ENCODE measurements at regions not wholly inside any gene's neighbourhood (a gene's known extent, or its start where the extent isn't known, plus 50 kb on each side); places are given as distances from the start of the nearest gene placed in this dataset.

GRCh38 chr21:15409031-15409430, 320.8 kb upstream of the USP25 start:
- ChIA-PET POLR2A (no interaction called here), CTCF (no interaction called here)
- no peak overlapping the region for H3K27ac ChIP-seq (ENCODE audit: extremely low read depth, low read depth, low read length)
- TF ChIP-seq ZNF26 (tag by site-specific recombination; IDR thresholded peaks at IDR 0.05) (no peak), ZNF19 (tag by site-specific recombination; IDR thresholded peaks at IDR 0.05; ENCODE audit: low read depth) (no peak), GLIS2 (tag by site-specific recombination; IDR thresholded peaks at IDR 0.05) (no peak), WT1 (tag by site-specific recombination; IDR thresholded peaks at IDR 0.05) (no peak), SCRT1 (tag by site-specific recombination; IDR thresholded peaks at IDR 0.05; ENCODE audit: borderline replicate concordance) (no peak)
- H3K4me3 ChIP-seq (ENCODE audit: low read depth, low read length) = no peak overlapping the region
- no peaks in the 10 kb centered on the region for H3K4me1 ChIP-seq (ENCODE audit: control insufficient read depth, insufficient read depth, low read length)
- no peaks in the 10 kb centered on the region for H3K36me3 ChIP-seq (ENCODE audit: control insufficient read depth in 2 of 2, insufficient read depth in 1 of 2, low read length in 2 of 2)
- no peaks in the 10 kb centered on the region for H3K9me3 ChIP-seq (ENCODE audit: control insufficient read depth, insufficient read depth, low read depth, low read length)

- TF ChIP-seq ZBTB6 (tag by site-specific recombination; IDR thresholded peaks at IDR 0.05) (no peak), ZNF792 (tag by site-specific recombination; IDR thresholded peaks at IDR 0.05) (no peak), ZNF398 (tag by site-specific recombination; IDR thresholded peaks at IDR 0.05) (no peak), ZNF416 (tag by site-specific recombination; IDR thresholded peaks at IDR 0.05) (no peak), ZNF292 (tag by site-specific recombination; IDR thresholded peaks at IDR 0.05; ENCODE audit: borderline replicate concordance, low read depth) (no peak), ZNF596 (tag by site-specific recombination; IDR thresholded peaks at IDR 0.05) (no peak), HOXA7 (CRISPR knock-in tag; IDR thresholded peaks at IDR 0.05; ENCODE audit: borderline replicate concordance) (no peak), BCL6B (tag by site-specific recombination; IDR thresholded peaks at IDR 0.05) (no peak), ZNF311 (tag by site-specific recombination; IDR thresholded peaks at IDR 0.05; ENCODE audit: borderline replicate concordance) (no peak), ZNF555 (tag by site-specific recombination; conservative IDR thresholded peaks at IDR 0.05) (no peak)
- CTCF ChIA-PET = no interaction called here
- Histone ChIP-seq H3K4me1 (ENCODE audit: control insufficient read depth, insufficient read depth, low read length) (no peaks in the 10 kb centered on the region), H3K27ac (ENCODE audit: extremely low read depth, low read depth, low read length) (no peak overlapping the region), H3K36me3 (ENCODE audit: control insufficient read depth in 2 of 2, insufficient read depth in 1 of 2, low read length in 2 of 2) (no peaks in the 10 kb centered on the region), H3K9me3 (ENCODE audit: control insufficient read depth, insufficient read depth, low read depth, low read length) (no peaks in the 10 kb centered on the region), H3K4me3 (ENCODE audit: low read depth, low read length) (no peak overlapping the region)
- POLR2A ChIA-PET = no interaction called here
Measured at GRCh38 chr21:15410853-15411252, 318.9 kb upstream of the USP25 start.

GRCh38 chr21:15414057-15414456, 315.7 kb upstream of the USP25 start:
- CTCF ChIA-PET = no interaction called here
- H3K4me1 ChIP-seq (ENCODE audit: control insufficient read depth, insufficient read depth, low read length) = no peaks in the 10 kb centered on the region
- H3K4me3 ChIP-seq (ENCODE audit: low read depth, low read length) = no peak overlapping the region
- no peaks in the 10 kb centered on the region for H3K9me3 ChIP-seq (ENCODE audit: control insufficient read depth, insufficient read depth, low read depth, low read length)
- H3K27ac ChIP-seq (ENCODE audit: extremely low read depth, low read depth, low read length) = no peak overlapping the region
- POLR2A ChIA-PET = no interaction called here
- no peaks in the 10 kb centered on the region for H3K36me3 ChIP-seq (ENCODE audit: control insufficient read depth in 2 of 2, insufficient read depth in 1 of 2, low read length in 2 of 2)
- TF ChIP-seq ZNF510 (tag by site-specific recombination; IDR thresholded peaks at IDR 0.05; ENCODE audit: insufficient replicate concordance) = no peak
- no peak for TF ChIP-seq ZNF654 (tag by site-specific recombination; IDR thresholded peaks at IDR 0.05; ENCODE audit: low read depth)
- no peak for TF ChIP-seq ZNF248 (tag by site-specific recombination; IDR thresholded peaks at IDR 0.05)
- no peak for TF ChIP-seq ZNF2 (tag by site-specific recombination; IDR thresholded peaks at IDR 0.05)
- no peak for TF ChIP-seq ZXDB (tag by site-specific recombination; IDR thresholded peaks at IDR 0.05)
- no peak for TF ChIP-seq BCL11A (tag by site-specific recombination; IDR thresholded peaks at IDR 0.05; ENCODE audit: low read depth)
- no peak for TF ChIP-seq ZNF585B (tag by site-specific recombination; IDR thresholded peaks at IDR 0.05)
- no peak for TF ChIP-seq ZNF184 (tag by site-specific recombination; IDR thresholded peaks at IDR 0.05)
- TF ChIP-seq ZFP69B (tag by site-specific recombination; IDR thresholded peaks at IDR 0.05) = no peak
- no peak for TF ChIP-seq GFI1B (tag by site-specific recombination; IDR thresholded peaks at IDR 0.05)
- TF ChIP-seq ZFHX2 (tag by site-specific recombination; conservative IDR thresholded peaks at IDR 0.05) = no peak
- no peak for TF ChIP-seq PATZ1 (tag by site-specific recombination; IDR thresholded peaks at IDR 0.05)

Measured in HEK293 (cell line).